NB4 (cell line): ENCODE measurements at regions not wholly inside any gene's neighbourhood (a gene's known extent, or its start where the extent isn't known, plus 50 kb on each side); places are given as distances from the start of the nearest gene placed in this dataset.

Experiments used
- DNase-seq: peaks from one replicate; pipeline ENCODE4 v3.0.0; 2010; ENCODE audit warnings: low read depth
- H3K4me3 ChIP-seq: one replicate; pipeline ENCODE4 v1.5.1; 2011; ENCODE audit warnings: mild to moderate bottlenecking, low read depth, low read length, moderate library complexity
- CTCF ChIP-seq: IDR thresholded peaks from one replicate; pipeline ENCODE4 v1.5.1; 2012; ENCODE audit warnings: low read depth, low read length
- MAX ChIP-seq: IDR thresholded peaks from 2 replicates; pipeline ENCODE4 v1.6.1; 2011; ENCODE audit warnings: low read depth, low read length
- MYC ChIP-seq: IDR thresholded peaks from 2 replicates; pipeline ENCODE4 v1.6.1; 2011; ENCODE audit warnings: low read depth, low read length
- POLR2A ChIP-seq: IDR thresholded peaks from 2 replicates; pipeline ENCODE4 v1.6.1; 2011; ENCODE audit warnings: mild to moderate bottlenecking; ENCODE audit not compliant: insufficient read length; ENCODE audit errors: extremely low read depth

GRCh38 chr3:76044601-76045600 is 259.6 kb upstream of the ZNF717 start:
- DNase-seq: peak; percentile 38
- no peak overlapping the region for H3K4me3 ChIP-seq

GRCh38 chr3:76047368-76047767 is 262.0 kb upstream of the ZNF717 start:
- DNase-seq: no peak
- no peak overlapping the region for H3K4me3 ChIP-seq
- TF ChIP-seq CTCF (no peak), MYC (no peak)

More at GRCh38 chr3:76044601-76045600, 259.6 kb upstream of the ZNF717 start:
- TF ChIP-seq MYC (no peak), MAX (no peak), POLR2A (no peak), CTCF (peak; percentile 51)

- no peak overlapping the region for H3K4me3 ChIP-seq
- no peak for DNase-seq
- TF ChIP-seq CTCF (no peak), POLR2A (no peak), MAX (no peak), MYC (no peak)
Measured at GRCh38 chr3:76049776-76050175, 264.4 kb upstream of the ZNF717 start.

- no peak for DNase-seq
- H3K4me3 ChIP-seq: no peak overlapping the region
- TF ChIP-seq MAX (no peak), POLR2A (no peak), MYC (no peak), CTCF (no peak)
Measured at GRCh38 chr3:76051145-76051544, 265.8 kb upstream of the ZNF717 start.

- H3K4me3 ChIP-seq: no peak overlapping the region
- no peak for TF ChIP-seq MYC
- TF ChIP-seq CTCF: no peak
- TF ChIP-seq MAX: no peak
- no peak for TF ChIP-seq POLR2A
- no peak for DNase-seq
Measured at GRCh38 chr3:76054404-76054803, 269.1 kb upstream of the ZNF717 start.

- no peak for DNase-seq
- no peak overlapping the region for H3K4me3 ChIP-seq
- TF ChIP-seq MYC (no peak), MAX (no peak), CTCF (no peak), POLR2A (no peak)
Measured at GRCh38 chr3:76061654-76062053, 276.3 kb upstream of the ZNF717 start.
